B cell (primary cell): ENCODE measurements at regions not wholly inside any gene's neighbourhood (a gene's known extent, or its start where the extent isn't known, plus 50 kb on each side); places are given as distances from the start of the nearest gene placed in this dataset.

Experiments used
- EZH2 ChIP-seq: IDR thresholded peaks from 2 replicates; pipeline ENCODE4 v1.6.1; 2012; ENCODE audit warnings: borderline replicate concordance, low read depth, mild to moderate bottlenecking, moderate library complexity, low read length; ENCODE audit not compliant: insufficient read depth, poor library complexity, severe bottlenecking
- TF ChIP-seq, protein P1 (sequence below): fragments of 200-600 bp; IDR thresholded peaks from one replicate; pipeline ENCODE4 v1.8.0; 2022; ENCODE audit warnings: antibody characterized with exemption, mild to moderate bottlenecking

DNA sequence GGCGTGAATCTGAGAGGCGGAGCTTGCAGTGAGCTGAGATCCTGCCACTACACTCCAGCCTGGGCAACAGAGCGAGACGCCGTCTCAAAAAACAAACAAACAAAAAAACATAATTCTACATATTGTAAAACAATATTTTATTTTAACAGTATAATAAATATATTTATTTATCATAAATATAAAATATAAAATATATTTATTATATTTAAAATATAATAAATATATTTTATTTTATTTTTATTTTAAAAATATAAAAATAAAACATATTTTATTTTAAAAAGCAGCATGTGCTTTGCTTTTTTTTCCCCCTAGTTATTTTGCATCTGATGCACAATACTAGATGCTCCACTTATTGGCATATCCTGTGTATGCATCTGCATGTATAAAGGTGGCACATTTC is 1634.6 kb upstream of the PCDH20 start:
- TF ChIP-seq, protein P1, sequence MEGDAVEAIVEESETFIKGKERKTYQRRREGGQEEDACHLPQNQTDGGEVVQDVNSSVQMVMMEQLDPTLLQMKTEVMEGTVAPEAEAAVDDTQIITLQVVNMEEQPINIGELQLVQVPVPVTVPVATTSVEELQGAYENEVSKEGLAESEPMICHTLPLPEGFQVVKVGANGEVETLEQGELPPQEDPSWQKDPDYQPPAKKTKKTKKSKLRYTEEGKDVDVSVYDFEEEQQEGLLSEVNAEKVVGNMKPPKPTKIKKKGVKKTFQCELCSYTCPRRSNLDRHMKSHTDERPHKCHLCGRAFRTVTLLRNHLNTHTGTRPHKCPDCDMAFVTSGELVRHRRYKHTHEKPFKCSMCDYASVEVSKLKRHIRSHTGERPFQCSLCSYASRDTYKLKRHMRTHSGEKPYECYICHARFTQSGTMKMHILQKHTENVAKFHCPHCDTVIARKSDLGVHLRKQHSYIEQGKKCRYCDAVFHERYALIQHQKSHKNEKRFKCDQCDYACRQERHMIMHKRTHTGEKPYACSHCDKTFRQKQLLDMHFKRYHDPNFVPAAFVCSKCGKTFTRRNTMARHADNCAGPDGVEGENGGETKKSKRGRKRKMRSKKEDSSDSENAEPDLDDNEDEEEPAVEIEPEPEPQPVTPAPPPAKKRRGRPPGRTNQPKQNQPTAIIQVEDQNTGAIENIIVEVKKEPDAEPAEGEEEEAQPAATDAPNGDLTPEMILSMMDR, result no peak
- TF ChIP-seq EZH2, result no peak
